GM23338 (cell line): ENCODE measurements at regions not wholly inside any gene's neighbourhood (a gene's known extent, or its start where the extent isn't known, plus 50 kb on each side); places are given as distances from the start of the nearest gene placed in this dataset.

Experiments
- CTCF ChIP-seq, 2 experiments: fragments of 200-600 bp in 1 of 2; sonication (generic) in 1 of 2; conservative IDR thresholded peaks; 2 replicates each; pipeline versions ENCODE4 v1.5.1 to v1.6.1; 2016 to 2017; ENCODE audit warnings: antibody characterized with exemption in 2 of 2, low read depth in 2 of 2, mild to moderate bottlenecking in 2 of 2, moderate library complexity in 1 of 2
- EZH2 ChIP-seq: fragments of 200-600 bp; sonication (generic); IDR thresholded peaks from one replicate; pipeline ENCODE4 v1.8.0; 2017; ENCODE audit warnings: antibody characterized with exemption, mild to moderate bottlenecking, low read depth; ENCODE audit not compliant: unreplicated experiment
- POLR2AphosphoS5 ChIP-seq: IDR thresholded peaks from 2 replicates; pipeline ENCODE4 v1.6.1; 2016; ENCODE audit warnings: antibody characterized with exemption, low read depth

DNA sequence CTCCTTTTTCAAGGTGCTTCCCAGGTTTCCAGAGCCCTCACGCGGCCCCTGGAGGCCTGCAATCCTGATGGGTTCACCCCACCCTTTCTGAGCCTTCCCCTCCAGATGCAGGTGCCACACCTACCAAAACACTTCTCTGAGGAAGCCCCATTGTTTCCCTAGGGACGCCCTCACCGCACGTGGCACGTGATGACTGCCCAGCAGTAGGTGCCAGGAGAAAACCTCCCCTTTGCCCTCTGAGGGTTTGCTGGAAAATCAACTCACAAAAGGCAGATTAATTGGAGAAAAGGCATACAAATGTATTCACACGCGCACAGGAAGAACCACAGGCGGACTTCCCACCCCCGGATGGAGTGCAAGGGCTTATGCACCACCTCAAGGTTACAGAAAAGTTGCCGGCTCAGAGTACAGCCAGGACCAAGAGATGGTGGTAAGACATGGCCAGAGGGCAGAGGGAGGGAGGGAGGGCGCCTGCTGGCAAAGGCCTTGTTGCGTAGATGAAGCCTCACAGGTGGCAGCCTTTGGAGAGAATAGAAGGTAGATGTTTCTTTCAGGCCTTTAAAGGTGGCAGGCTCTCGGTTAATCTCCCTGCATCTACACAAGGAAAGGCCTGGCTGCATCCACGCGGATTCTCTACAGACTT lies 269.4 kb upstream of the RAB6C start:
- TF ChIP-seq CTCF (conservative IDR thresholded peaks at IDR 0.05; ENCODE audit: low read depth in 2 of 2) (no peak), EZH2 (no peak), POLR2AphosphoS5 (no peak)
